HG02642 (cell line): ENCODE measurements at regions not wholly inside any gene's neighbourhood (a gene's known extent, or its start where the extent isn't known, plus 50 kb on each side); places are given as distances from the start of the nearest gene placed in this dataset.
A peak's percentile ranks its signal among the peaks of the same experiment; 100 is the strongest.

Experiments
- ATAC-seq: cut with Tn5 transposase; IDR thresholded peaks from one replicate; pipeline ENCODE4 v1.9.1; 2021; ENCODE audit warnings: mild to moderate bottlenecking; ENCODE audit not compliant: unreplicated experiment, poor library complexity

- no peak for ATAC-seq
Measured at GRCh38 chr12:127542931-127543330, 724.0 kb upstream of the TMEM132C start.

- no peak for ATAC-seq
Measured at GRCh38 chr12:127546721-127547505, 720.1 kb upstream of the TMEM132C start.

- ATAC-seq = no peak
Measured at GRCh38 chr12:127548123-127548553, 718.8 kb upstream of the TMEM132C start.

GRCh38 chr12:127550271-127550670 lies 716.7 kb upstream of the TMEM132C start:
- no peak for ATAC-seq

GRCh38 chr12:127552838-127553237 lies 714.1 kb upstream of the TMEM132C start:
- ATAC-seq = no peak

GRCh38 chr12:127555071-127555470 lies 711.9 kb upstream of the TMEM132C start:
- ATAC-seq = no peak

GRCh38 chr12:127556231-127556886 lies 710.6 kb upstream of the TMEM132C start:
- ATAC-seq = no peak

GRCh38 chr12:127558361-127558760 lies 708.6 kb upstream of the TMEM132C start:
- ATAC-seq = no peak

GRCh38 chr12:127559349-127560040 lies 707.5 kb upstream of the TMEM132C start:
- peak; percentile 68 for ATAC-seq

- no peak for ATAC-seq
Measured at GRCh38 chr12:127560041-127560478, 706.9 kb upstream of the TMEM132C start.

- no peak for ATAC-seq
Measured at GRCh38 chr12:127562816-127563215, 704.2 kb upstream of the TMEM132C start.

- no peak for ATAC-seq
Measured at GRCh38 chr12:127565241-127565640, 701.7 kb upstream of the TMEM132C start.

GRCh38 chr12:127567531-127567930 lies 699.4 kb upstream of the TMEM132C start:
- no peak for ATAC-seq

GRCh38 chr12:127570387-127570786 lies 696.6 kb upstream of the TMEM132C start:
- ATAC-seq = no peak

- ATAC-seq = no peak
Measured at GRCh38 chr12:127570793-127571360, 696.1 kb upstream of the TMEM132C start.

GRCh38 chr12:127571578-127571977 lies 695.4 kb upstream of the TMEM132C start:
- ATAC-seq = no peak

- no peak for ATAC-seq
Measured at GRCh38 chr12:127579446-127579845, 687.5 kb upstream of the TMEM132C start.

GRCh38 chr12:127582074-127582473 lies 684.9 kb upstream of the TMEM132C start:
- no peak for ATAC-seq

- ATAC-seq = no peak
Measured at GRCh38 chr12:127583041-127583440, 683.9 kb upstream of the TMEM132C start.

- ATAC-seq = no peak
Measured at GRCh38 chr12:127588249-127588648, 678.7 kb upstream of the TMEM132C start.

- no peak for ATAC-seq
Measured at GRCh38 chr12:127589541-127589940, 677.4 kb upstream of the TMEM132C start.
